OCI-M1 (cell line): ENCODE measurements at regions not wholly inside any gene's neighbourhood (a gene's known extent, or its start where the extent isn't known, plus 50 kb on each side); places are given as distances from the start of the nearest gene placed in this dataset.
"Not testable (repeated sequence)": the region's sequence is repeated elsewhere in the genome, so short reads cannot be mapped to it uniquely, and the experiment has no call there.

ENCODE experiments used
- DNase-seq: peaks from one replicate; lab custom pipeline; 2025; lab: John Stamatoyannopoulos, UW

DNA sequence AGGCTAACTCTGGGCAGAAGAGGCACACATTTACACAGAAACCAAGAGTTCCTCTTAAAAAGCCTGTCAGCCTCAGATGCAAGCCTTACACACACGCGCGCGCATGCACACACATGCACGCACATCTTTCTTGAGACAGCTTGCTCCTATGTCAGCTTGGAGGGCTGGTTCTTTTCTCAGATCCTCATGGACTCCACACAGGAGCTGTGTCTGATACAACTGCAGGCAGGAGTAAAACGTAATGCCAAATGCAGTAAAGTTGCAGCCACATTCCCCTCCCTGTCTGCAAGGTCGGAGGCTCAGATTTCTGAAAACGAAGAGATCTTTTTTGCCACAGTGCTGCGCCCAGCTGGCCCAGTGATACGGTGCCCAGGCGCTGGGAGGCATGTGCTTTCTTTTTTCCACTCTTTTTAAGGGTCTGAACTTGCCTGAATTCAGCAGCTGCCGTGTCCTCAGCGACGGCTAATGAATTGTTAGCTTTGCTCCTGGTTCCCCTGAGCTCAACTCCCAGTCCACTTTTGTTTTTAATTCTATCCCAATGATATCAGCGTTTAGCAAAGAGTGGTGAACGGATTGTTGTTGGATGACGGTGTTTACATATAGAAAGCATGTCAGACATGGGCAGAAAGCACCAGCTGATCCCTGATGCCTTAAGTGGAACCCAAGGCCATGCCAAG lies 72.9 kb upstream of the FOXN3 start:
- no peak for DNase-seq

DNA sequence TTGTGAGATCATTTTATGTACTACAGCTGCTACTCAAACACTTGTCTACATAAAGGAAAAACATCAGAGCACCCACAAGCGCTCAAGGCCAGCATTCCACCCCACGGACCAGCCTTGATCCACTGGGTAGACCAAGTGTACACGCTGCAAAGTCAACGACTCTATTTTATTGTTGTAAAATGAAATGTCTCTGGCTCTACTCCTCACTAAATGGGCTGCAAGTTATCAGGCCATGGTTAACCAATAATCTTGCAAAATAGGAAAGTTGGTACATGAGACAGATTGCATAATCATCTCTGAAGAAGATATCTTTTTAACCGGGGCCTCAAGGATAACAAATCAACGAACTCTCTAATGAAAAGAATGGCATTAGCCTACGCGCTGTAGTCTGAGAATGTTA lies 69.9 kb upstream of the FOXN3 start:
- DNase-seq = peak; percentile 1

- DNase-seq = no peak
These were observed 69.5 kb upstream of the FOXN3 start for GRCh38 chr14:89486505-89486904.

- DNase-seq = no peak
These were observed 68.2 kb upstream of the FOXN3 start for GRCh38 chr14:89485264-89485663.

GRCh38 chr14:89484051-89484844 lies 67.2 kb upstream of the FOXN3 start:
- DNase-seq = no peak

DNA sequence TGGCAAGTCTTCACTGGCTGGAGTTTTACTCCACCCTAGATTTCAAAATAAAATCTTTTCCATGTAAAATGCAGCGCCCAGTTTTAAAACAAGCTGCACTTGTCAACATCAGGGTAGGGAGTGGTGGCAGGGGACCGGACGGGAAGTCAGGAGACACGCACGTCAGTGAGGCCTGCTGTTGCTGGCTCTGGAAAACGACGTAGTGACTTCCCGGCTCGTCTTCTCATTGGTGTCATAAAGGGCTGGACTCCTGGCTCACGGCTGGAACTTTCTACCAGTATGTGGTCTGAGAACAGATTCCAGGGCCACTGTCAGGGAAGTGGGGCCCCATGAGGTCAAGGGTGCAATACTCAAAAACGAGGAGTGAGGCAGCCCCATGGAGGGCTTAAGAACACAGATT lies 64.2 kb upstream of the FOXN3 start:
- no peak for DNase-seq

GRCh38 chr14:89480278-89480677 lies 63.2 kb upstream of the FOXN3 start:
- DNase-seq = no peak

DNA sequence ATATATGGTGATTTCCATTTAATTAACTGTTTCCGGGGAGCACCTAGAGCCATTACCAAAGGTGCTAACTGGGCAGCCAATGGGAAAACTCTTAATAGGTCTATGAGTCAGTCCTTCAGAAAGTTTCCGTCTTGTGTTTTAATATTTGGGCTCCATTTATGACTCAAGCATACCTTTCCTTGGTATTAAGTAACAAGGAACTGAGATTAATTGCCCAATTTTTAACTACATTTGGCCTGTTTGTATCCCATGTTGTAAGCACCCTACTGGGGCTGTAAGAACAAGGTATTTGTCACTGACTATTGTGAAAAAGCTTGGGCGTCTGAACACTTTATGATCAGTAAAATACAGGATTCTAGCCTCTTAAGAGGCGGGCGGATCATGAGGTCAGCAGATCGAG lies 62.8 kb upstream of the FOXN3 start:
- DNase-seq = no peak

- DNase-seq = no peak
These were observed 60.4 kb upstream of the FOXN3 start for GRCh38 chr14:89477391-89477790.

- no peak for DNase-seq
These were observed 59.4 kb upstream of the FOXN3 start for GRCh38 chr14:89476354-89476896.

- no peak for DNase-seq
These were observed 57.4 kb upstream of the FOXN3 start for GRCh38 chr14:89474464-89474863.

- no peak for DNase-seq
These were observed 57.0 kb upstream of the FOXN3 start for GRCh38 chr14:89473989-89474388.

DNA sequence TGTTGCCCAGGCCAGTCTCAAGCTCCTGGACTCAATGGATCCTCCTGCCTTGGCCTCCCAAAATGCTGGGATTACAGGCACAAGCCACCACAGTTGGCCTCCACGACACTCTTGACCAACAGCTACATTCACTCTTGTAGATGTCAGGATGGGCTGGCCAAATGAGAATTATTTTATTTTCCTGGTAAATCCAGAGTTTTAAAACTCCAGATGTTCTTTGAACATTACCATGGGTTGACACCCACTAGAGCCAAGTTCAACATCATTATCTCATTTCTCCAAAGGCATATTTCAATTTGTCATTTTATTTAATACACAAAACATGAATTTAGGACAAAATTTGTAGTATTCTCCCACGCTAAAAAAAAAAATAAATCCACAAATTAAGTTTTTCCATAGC lies 56.5 kb upstream of the FOXN3 start:
- no peak for DNase-seq

DNA sequence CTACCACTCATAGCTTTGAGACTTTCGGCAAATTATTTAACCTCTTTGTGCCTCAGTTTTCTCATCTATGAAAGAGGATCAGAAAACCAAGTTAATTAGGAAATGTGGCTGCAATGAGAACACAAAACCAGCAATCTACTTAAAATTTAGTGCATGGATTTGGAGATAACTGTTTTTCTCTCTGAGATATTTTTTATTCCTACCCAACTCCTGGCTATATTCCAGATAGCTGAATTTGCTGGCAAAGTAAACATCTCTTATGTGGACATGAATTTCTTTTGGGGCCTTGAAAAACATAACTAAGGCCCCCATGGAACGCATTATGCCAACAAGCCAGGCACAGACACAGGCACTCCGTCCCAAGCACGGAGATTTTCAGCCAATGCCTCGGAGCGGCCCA lies 53.4 kb upstream of the FOXN3 start:
- DNase-seq = no peak

- peak; percentile 88 for DNase-seq
These were observed 52.5 kb upstream of the FOXN3 start for GRCh38 chr14:89469210-89470198.

DNA sequence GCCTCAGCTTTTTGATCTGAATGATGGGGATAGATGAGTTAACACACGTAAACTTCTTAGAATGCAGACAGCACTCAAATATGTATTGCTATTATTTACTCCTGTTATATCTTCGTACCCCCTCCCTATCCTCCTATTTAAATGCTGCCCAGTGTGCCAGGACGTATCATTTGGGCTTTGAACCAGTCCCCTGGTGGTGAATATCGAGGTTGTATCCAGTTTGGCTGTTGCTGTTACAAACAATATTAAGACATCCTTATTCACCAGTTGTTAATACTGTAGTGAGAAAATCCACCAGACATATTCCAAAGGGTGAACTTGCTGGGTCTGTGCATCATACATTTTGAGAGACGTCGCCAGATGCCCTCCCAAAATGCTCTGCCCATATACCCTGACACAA lies 51.5 kb upstream of the FOXN3 start:
- no peak for DNase-seq

- DNase-seq = not testable (repeated sequence)
These were observed 51.0 kb upstream of the FOXN3 start for GRCh38 chr14:89468030-89468429.

DNA sequence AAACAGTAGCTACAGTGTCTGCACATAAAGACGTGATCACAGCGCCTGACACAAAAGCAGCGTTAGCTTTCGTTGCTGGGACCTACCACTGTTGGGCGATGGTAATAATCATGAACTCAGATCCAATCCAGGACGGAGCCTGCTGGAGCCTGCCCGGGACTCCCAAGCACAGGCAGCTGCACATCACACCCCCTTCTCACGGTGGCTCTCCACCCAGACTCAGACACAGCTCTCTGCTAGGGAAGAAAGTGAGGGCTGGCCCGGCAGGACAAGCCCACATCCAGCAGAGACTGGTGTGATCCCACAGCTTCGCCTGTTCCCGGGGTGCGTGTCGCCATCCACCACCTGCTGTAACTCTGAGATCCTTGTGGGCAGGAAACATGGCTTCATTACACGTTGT lies 49.9 kb upstream of the FOXN3 start:
- no peak for DNase-seq
